HG02623 (cell line): ENCODE measurements at regions not wholly inside any gene's neighbourhood (a gene's known extent, or its start where the extent isn't known, plus 50 kb on each side); places are given as distances from the start of the nearest gene placed in this dataset.
"Not testable (repeated sequence)": the region's sequence is repeated elsewhere in the genome, so short reads cannot be mapped to it uniquely, and the experiment has no call there.

Experiments
- ATAC-seq: cut with Tn5 transposase; IDR thresholded peaks from one replicate; pipeline ENCODE4 v1.9.1; 2021; ENCODE audit warnings: moderate library complexity; ENCODE audit not compliant: unreplicated experiment

- no peak for ATAC-seq
These were observed 325.4 kb downstream of the QKI start for GRCh38 chr6:163739966-163740365.

- no peak for ATAC-seq
These were observed 324.8 kb downstream of the QKI start for GRCh38 chr6:163739408-163739725.

GRCh38 chr6:163738725-163739407 lies 324.3 kb downstream of the QKI start:
- peak; percentile 59 for ATAC-seq

GRCh38 chr6:163738304-163738703 lies 323.8 kb downstream of the QKI start:
- ATAC-seq = no peak

- no peak for ATAC-seq
These were observed 320.6 kb downstream of the QKI start for GRCh38 chr6:163735076-163735475.

- ATAC-seq = no peak
These were observed 318.5 kb downstream of the QKI start for GRCh38 chr6:163733061-163733460.

- no peak for ATAC-seq
These were observed 318.0 kb downstream of the QKI start for GRCh38 chr6:163732479-163732878.

- not testable (repeated sequence) for ATAC-seq
These were observed 317.5 kb downstream of the QKI start for GRCh38 chr6:163732014-163732351.

- no peak for ATAC-seq
These were observed 316.9 kb downstream of the QKI start for GRCh38 chr6:163731215-163732013.

GRCh38 chr6:163730246-163731210 lies 316.0 kb downstream of the QKI start:
- no peak for ATAC-seq

GRCh38 chr6:163729127-163729872 lies 314.8 kb downstream of the QKI start:
- ATAC-seq = no peak

- no peak for ATAC-seq
These were observed 314.1 kb downstream of the QKI start for GRCh38 chr6:163728442-163729126.

- no peak for ATAC-seq
These were observed 311.6 kb downstream of the QKI start for GRCh38 chr6:163726037-163726695.

GRCh38 chr6:163725008-163725941 lies 310.8 kb downstream of the QKI start:
- ATAC-seq = no peak

- no peak for ATAC-seq
These were observed 309.7 kb downstream of the QKI start for GRCh38 chr6:163724196-163724595.

GRCh38 chr6:163723759-163724158 lies 309.2 kb downstream of the QKI start:
- ATAC-seq = no peak

GRCh38 chr6:163721922-163722692 lies 307.6 kb downstream of the QKI start:
- ATAC-seq = no peak

GRCh38 chr6:163721435-163721834 lies 306.9 kb downstream of the QKI start:
- no peak for ATAC-seq
